ENCODE measurements at regions not wholly inside any gene's neighbourhood (a gene's known extent, or its start where the extent isn't known, plus 50 kb on each side); places are given as distances from the start of the nearest gene placed in this dataset.

GRCh38 chr15:93496888-93497287 is 407.9 kb upstream of the RGMA start:
- no peaks in the 10 kb centered on the region for H3K9me3 Mint-ChIP-seq
- no peak overlapping the region for H3K4me3 Mint-ChIP-seq
- DNase-seq (ENCODE audit: low spot score) (no peak), ATAC-seq (no peak)
- H3K27ac Mint-ChIP-seq, result no peak overlapping the region
- no peaks in the 10 kb centered on the region for H3K27me3 Mint-ChIP-seq (ENCODE audit: low read depth)
- ChIA-PET POLR2A (no interaction called here), CTCF (interaction anchor here (1.2 kb wide), 1 partner anchor 163 kb away, joined by 3 read pairs; no protein-coding TSS in a partner anchor)
- H3K36me3 Mint-ChIP-seq, result no peaks in the 10 kb centered on the region
- peaks cover 17% of the 10 kb centered on the region for H3K4me1 Mint-ChIP-seq
- TF ChIP-seq OVOL2 (CRISPR knock-in tag; IDR thresholded peaks at IDR 0.05; ENCODE audit: borderline replicate concordance) (no peak), ZNF396 (CRISPR knock-in tag; IDR thresholded peaks at IDR 0.05; ENCODE audit: borderline replicate concordance) (no peak), E2F4 (CRISPR knock-in tag; IDR thresholded peaks at IDR 0.05; ENCODE audit: borderline replicate concordance, low read depth) (no peak), IRF2 (CRISPR knock-in tag; IDR thresholded peaks at IDR 0.05; ENCODE audit: borderline replicate concordance, low read depth) (no peak), GABPB1 (CRISPR knock-in tag; IDR thresholded peaks at IDR 0.05) (no peak), SOX15 (CRISPR knock-in tag; IDR thresholded peaks at IDR 0.05) (no peak), ZNF317 (CRISPR knock-in tag; IDR thresholded peaks at IDR 0.05; ENCODE audit: borderline replicate concordance, low read depth) (no peak), NFATC4 (CRISPR knock-in tag; IDR thresholded peaks at IDR 0.05) (no peak), KAT7 (CRISPR knock-in tag; IDR thresholded peaks at IDR 0.05; ENCODE audit: borderline replicate concordance) (no peak), PREB (CRISPR knock-in tag; IDR thresholded peaks at IDR 0.05; ENCODE audit: borderline replicate concordance) (no peak)
- TF ChIP-seq, protein P1, sequence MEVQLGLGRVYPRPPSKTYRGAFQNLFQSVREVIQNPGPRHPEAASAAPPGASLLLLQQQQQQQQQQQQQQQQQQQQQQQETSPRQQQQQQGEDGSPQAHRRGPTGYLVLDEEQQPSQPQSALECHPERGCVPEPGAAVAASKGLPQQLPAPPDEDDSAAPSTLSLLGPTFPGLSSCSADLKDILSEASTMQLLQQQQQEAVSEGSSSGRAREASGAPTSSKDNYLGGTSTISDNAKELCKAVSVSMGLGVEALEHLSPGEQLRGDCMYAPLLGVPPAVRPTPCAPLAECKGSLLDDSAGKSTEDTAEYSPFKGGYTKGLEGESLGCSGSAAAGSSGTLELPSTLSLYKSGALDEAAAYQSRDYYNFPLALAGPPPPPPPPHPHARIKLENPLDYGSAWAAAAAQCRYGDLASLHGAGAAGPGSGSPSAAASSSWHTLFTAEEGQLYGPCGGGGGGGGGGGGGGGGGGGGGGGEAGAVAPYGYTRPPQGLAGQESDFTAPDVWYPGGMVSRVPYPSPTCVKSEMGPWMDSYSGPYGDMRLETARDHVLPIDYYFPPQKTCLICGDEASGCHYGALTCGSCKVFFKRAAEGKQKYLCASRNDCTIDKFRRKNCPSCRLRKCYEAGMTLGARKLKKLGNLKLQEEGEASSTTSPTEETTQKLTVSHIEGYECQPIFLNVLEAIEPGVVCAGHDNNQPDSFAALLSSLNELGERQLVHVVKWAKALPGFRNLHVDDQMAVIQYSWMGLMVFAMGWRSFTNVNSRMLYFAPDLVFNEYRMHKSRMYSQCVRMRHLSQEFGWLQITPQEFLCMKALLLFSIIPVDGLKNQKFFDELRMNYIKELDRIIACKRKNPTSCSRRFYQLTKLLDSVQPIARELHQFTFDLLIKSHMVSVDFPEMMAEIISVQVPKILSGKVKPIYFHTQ (CRISPR knock-in tag; IDR thresholded peaks at IDR 0.05), result no peak
- TF ChIP-seq, protein P2, sequence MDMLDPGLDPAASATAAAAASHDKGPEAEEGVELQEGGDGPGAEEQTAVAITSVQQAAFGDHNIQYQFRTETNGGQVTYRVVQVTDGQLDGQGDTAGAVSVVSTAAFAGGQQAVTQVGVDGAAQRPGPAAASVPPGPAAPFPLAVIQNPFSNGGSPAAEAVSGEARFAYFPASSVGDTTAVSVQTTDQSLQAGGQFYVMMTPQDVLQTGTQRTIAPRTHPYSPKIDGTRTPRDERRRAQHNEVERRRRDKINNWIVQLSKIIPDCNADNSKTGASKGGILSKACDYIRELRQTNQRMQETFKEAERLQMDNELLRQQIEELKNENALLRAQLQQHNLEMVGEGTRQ (CRISPR knock-in tag; IDR thresholded peaks at IDR 0.05), result no peak
- TF ChIP-seq, protein P3, sequence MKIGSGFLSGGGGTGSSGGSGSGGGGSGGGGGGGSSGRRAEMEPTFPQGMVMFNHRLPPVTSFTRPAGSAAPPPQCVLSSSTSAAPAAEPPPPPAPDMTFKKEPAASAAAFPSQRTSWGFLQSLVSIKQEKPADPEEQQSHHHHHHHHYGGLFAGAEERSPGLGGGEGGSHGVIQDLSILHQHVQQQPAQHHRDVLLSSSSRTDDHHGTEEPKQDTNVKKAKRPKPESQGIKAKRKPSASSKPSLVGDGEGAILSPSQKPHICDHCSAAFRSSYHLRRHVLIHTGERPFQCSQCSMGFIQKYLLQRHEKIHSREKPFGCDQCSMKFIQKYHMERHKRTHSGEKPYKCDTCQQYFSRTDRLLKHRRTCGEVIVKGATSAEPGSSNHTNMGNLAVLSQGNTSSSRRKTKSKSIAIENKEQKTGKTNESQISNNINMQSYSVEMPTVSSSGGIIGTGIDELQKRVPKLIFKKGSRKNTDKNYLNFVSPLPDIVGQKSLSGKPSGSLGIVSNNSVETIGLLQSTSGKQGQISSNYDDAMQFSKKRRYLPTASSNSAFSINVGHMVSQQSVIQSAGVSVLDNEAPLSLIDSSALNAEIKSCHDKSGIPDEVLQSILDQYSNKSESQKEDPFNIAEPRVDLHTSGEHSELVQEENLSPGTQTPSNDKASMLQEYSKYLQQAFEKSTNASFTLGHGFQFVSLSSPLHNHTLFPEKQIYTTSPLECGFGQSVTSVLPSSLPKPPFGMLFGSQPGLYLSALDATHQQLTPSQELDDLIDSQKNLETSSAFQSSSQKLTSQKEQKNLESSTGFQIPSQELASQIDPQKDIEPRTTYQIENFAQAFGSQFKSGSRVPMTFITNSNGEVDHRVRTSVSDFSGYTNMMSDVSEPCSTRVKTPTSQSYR (CRISPR knock-in tag; IDR thresholded peaks at IDR 0.05), result no peak
- TF ChIP-seq, protein P4, sequence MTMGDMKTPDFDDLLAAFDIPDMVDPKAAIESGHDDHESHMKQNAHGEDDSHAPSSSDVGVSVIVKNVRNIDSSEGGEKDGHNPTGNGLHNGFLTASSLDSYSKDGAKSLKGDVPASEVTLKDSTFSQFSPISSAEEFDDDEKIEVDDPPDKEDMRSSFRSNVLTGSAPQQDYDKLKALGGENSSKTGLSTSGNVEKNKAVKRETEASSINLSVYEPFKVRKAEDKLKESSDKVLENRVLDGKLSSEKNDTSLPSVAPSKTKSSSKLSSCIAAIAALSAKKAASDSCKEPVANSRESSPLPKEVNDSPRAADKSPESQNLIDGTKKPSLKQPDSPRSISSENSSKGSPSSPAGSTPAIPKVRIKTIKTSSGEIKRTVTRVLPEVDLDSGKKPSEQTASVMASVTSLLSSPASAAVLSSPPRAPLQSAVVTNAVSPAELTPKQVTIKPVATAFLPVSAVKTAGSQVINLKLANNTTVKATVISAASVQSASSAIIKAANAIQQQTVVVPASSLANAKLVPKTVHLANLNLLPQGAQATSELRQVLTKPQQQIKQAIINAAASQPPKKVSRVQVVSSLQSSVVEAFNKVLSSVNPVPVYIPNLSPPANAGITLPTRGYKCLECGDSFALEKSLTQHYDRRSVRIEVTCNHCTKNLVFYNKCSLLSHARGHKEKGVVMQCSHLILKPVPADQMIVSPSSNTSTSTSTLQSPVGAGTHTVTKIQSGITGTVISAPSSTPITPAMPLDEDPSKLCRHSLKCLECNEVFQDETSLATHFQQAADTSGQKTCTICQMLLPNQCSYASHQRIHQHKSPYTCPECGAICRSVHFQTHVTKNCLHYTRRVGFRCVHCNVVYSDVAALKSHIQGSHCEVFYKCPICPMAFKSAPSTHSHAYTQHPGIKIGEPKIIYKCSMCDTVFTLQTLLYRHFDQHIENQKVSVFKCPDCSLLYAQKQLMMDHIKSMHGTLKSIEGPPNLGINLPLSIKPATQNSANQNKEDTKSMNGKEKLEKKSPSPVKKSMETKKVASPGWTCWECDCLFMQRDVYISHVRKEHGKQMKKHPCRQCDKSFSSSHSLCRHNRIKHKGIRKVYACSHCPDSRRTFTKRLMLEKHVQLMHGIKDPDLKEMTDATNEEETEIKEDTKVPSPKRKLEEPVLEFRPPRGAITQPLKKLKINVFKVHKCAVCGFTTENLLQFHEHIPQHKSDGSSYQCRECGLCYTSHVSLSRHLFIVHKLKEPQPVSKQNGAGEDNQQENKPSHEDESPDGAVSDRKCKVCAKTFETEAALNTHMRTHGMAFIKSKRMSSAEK (CRISPR knock-in tag; IDR thresholded peaks at IDR 0.05; ENCODE audit: borderline replicate concordance), result no peak
- TF ChIP-seq, protein P5, sequence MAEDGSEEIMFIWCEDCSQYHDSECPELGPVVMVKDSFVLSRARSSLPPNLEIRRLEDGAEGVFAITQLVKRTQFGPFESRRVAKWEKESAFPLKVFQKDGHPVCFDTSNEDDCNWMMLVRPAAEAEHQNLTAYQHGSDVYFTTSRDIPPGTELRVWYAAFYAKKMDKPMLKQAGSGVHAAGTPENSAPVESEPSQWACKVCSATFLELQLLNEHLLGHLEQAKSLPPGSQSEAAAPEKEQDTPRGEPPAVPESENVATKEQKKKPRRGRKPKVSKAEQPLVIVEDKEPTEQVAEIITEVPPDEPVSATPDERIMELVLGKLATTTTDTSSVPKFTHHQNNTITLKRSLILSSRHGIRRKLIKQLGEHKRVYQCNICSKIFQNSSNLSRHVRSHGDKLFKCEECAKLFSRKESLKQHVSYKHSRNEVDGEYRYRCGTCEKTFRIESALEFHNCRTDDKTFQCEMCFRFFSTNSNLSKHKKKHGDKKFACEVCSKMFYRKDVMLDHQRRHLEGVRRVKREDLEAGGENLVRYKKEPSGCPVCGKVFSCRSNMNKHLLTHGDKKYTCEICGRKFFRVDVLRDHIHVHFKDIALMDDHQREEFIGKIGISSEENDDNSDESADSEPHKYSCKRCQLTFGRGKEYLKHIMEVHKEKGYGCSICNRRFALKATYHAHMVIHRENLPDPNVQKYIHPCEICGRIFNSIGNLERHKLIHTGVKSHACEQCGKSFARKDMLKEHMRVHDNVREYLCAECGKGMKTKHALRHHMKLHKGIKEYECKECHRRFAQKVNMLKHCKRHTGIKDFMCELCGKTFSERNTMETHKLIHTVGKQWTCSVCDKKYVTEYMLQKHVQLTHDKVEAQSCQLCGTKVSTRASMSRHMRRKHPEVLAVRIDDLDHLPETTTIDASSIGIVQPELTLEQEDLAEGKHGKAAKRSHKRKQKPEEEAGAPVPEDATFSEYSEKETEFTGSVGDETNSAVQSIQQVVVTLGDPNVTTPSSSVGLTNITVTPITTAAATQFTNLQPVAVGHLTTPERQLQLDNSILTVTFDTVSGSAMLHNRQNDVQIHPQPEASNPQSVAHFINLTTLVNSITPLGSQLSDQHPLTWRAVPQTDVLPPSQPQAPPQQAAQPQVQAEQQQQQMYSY (CRISPR knock-in tag; IDR thresholded peaks at IDR 0.05), result no peak
